SK-N-SH treated with all-trans-retinoic acid at 6 μM for 48 hours (cell line): ENCODE measurements at regions not wholly inside any gene's neighbourhood (a gene's known extent, or its start where the extent isn't known, plus 50 kb on each side); places are given as distances from the start of the nearest gene placed in this dataset.

Experiments
- ARNTL ChIP-seq: fragments of 450-650 bp; formaldehyde crosslinking; IDR thresholded peaks from 2 replicates; pipeline ENCODE4 v1.5.0; 2020; ENCODE audit warnings: low read depth, mild to moderate bottlenecking, moderate library complexity, borderline replicate concordance
- OSR1 ChIP-seq: fragments of 250-450 bp; sonication (Bioruptor Pico); IDR thresholded peaks from 2 replicates; pipeline ENCODE4 v1.8.0; 2022; ENCODE audit warnings: moderate library complexity, mild to moderate bottlenecking, inconsistent platforms
- TCF4 ChIP-seq: fragments of 250-450 bp; sonication (Bioruptor Pico); IDR thresholded peaks from 2 replicates; pipeline ENCODE4 v1.8.0; 2021; ENCODE audit warnings: mild to moderate bottlenecking, moderate library complexity, borderline replicate concordance
- ZFP3 ChIP-seq: fragments of 250-450 bp; sonication (Bioruptor Pico); IDR thresholded peaks from 2 replicates; pipeline ENCODE4 v1.5.0; 2020; ENCODE audit warnings: mild to moderate bottlenecking, moderate library complexity

DNA sequence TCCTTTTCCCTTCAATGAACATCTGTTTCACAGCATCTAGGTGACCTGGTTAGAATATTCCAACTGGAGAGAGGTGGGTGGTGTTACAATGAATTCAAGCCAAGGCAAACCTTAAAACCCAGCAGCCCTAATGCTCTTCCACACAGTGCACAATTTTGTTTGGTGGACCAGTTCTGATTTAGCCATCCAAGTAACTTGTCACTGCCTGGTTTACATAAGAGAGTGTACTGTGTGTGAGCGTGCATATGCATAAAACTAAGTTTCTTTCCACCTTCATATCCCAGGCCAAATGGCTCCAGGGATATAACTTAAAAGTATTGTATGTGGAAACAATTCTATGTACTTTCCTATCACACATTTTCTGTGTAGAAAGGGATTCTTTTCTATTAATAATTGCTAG, 200.4 kb upstream of the FAR2 start:
- TF ChIP-seq TCF4 (CRISPR knock-in tag) (no peak), ARNTL (CRISPR knock-in tag) (no peak), ZFP3 (CRISPR knock-in tag) (no peak), OSR1 (CRISPR knock-in tag) (no peak)
